ENCODE measurements at regions not wholly inside any gene's neighbourhood (a gene's known extent, or its start where the extent isn't known, plus 50 kb on each side); places are given as distances from the start of the nearest gene placed in this dataset.

DNA sequence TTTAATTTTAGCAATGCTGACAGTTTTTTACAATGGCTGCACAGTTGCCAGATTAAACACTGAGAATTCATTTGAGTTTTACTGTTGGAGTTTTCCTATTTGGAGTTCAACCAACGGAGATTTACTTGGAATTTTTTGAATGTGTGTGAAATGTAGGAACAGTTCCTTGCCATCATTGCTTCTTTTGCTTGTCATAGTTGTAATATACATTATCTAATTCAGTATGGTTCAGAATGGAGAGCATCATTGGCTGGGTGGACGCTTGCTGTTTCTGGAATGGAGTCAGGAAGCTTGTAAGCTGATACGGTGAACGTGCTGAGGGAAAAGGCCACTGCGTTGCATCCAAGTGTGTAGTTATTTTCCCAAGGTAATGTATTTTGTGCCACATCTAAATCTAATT, 404.3 kb upstream of the KLF6 start:
- Histone ChIP-seq H3K9ac (ENCODE audit: extremely low read depth, insufficient read length, low read length) (no peak overlapping the region), H2AK5ac (ENCODE audit: insufficient read length, low read length) (no peak overlapping the region), H4K8ac (replicated peaks; ENCODE audit: insufficient read length, low read depth, low read length) (no peak overlapping the region), H3K4me2 (ENCODE audit: insufficient read depth, insufficient read length, low read length) (no peak overlapping the region), H3K56ac (ENCODE audit: insufficient read length, low read depth, low read length) (no peak overlapping the region), H3K27ac (ENCODE audit: insufficient read length, low read depth, low read length) (no peak overlapping the region), H3K9me3 (ENCODE audit: control insufficient read depth, low read depth, low read length) (no peaks in the 10 kb centered on the region), H2BK20ac (ENCODE audit: low read depth, low read length, poor library complexity, severe bottlenecking) (no peak overlapping the region), H3K23me2 (ENCODE audit: insufficient read length, low read depth, low read length, poor library complexity, severe bottlenecking) (no peaks in the 10 kb centered on the region), H3K4me1 (ENCODE audit: insufficient read depth, low read length) (no peaks in the 10 kb centered on the region), H4K5ac (ENCODE audit: insufficient read length, low read depth, low read length) (no peak overlapping the region), H2BK120ac (ENCODE audit: low read depth, low read length, poor library complexity, severe bottlenecking) (no peak overlapping the region), H3K27me3 (ENCODE audit: insufficient read depth, low read length) (no peaks in the 10 kb centered on the region), H3K18ac (ENCODE audit: insufficient read length, low read depth, low read length) (no peak overlapping the region), H4K91ac (ENCODE audit: insufficient read length, low read depth, low read length) (no peak overlapping the region), H3K79me2 (ENCODE audit: insufficient read depth, low read length) (no peaks in the 10 kb centered on the region), H3K23ac (ENCODE audit: insufficient read length, low read depth, low read length) (no peak overlapping the region), H3K4ac (ENCODE audit: low read depth, low read length) (no peak overlapping the region), H2BK12ac (ENCODE audit: insufficient read length, low read depth, low read length) (no peak overlapping the region), H2BK5ac (ENCODE audit: insufficient read length, low read length) (no peak overlapping the region), H3K14ac (ENCODE audit: insufficient read depth, low read length) (no peak overlapping the region), H3K79me1 (ENCODE audit: insufficient read depth, low read depth, low read length, poor library complexity, severe bottlenecking) (no peaks in the 10 kb centered on the region), H3T11ph (ENCODE audit: low read length) (no peak overlapping the region), H4K20me1 (ENCODE audit: control insufficient read depth, insufficient read depth, insufficient read length) (no peaks in the 10 kb centered on the region), H2BK15ac (ENCODE audit: low read depth, low read length) (no peak overlapping the region), H2AFZ (ENCODE audit: low read length) (no peak overlapping the region)
- Mint-ChIP-seq H3K4me1 (peaks cover 4% of the 10 kb centered on the region in 2 experiments), H3K4me3 (no peak overlapping the region), H3K27ac (no peak overlapping the region), H3K36me3 (ENCODE audit: insufficient read depth in 1 of 3, low read depth in 3 of 3) (no peaks in the 10 kb centered on the region; a peak in 1 of 7 replicates), H3K9me3 (no peaks in the 10 kb centered on the region), H3K27me3 (ENCODE audit: low read depth) (no peaks in the 10 kb centered on the region)
- TF ChIP-seq CTCF (conservative IDR thresholded peaks at IDR 0.05) = no peak
- no peak for DNase-seq
- no CpG with 5 or more reads among the region's 5 CpGs for WGBS (ENCODE audit: extremely low coverage, insufficient read length, low lambda C conversion rate)
